Left lobe of liver (tissue), 2 donors: ENCODE measurements at regions not wholly inside any gene's neighbourhood (a gene's known extent, or its start where the extent isn't known, plus 50 kb on each side); places are given as distances from the start of the nearest gene placed in this dataset.
A peak's percentile ranks its signal among the peaks of the same experiment; 100 is the strongest.

Source experiments
- ATAC-seq: fragments of 200-7000 bp; cut with Tn5 transposase; one replicate; pipeline ENCODE4 v1.9.1; 2020; ENCODE audit warnings: mild to moderate bottlenecking, moderate library complexity
- DNase-seq: peaks from one replicate; pipeline ENCODE4 v3.0.0-alpha.2; 2020; ENCODE audit warnings: low spot score
- donor health status: DM: no; HTN: no; CAD: no; lungs with moderate emphysema.
- donor health status: DM: no; HTN: yes; CAD: no.

GRCh38 chr11:133787379-133788141 is 57.8 kb downstream of the SPATA19 start:
- ATAC-seq (peak; percentile 49), DNase-seq (no peak)

DNA sequence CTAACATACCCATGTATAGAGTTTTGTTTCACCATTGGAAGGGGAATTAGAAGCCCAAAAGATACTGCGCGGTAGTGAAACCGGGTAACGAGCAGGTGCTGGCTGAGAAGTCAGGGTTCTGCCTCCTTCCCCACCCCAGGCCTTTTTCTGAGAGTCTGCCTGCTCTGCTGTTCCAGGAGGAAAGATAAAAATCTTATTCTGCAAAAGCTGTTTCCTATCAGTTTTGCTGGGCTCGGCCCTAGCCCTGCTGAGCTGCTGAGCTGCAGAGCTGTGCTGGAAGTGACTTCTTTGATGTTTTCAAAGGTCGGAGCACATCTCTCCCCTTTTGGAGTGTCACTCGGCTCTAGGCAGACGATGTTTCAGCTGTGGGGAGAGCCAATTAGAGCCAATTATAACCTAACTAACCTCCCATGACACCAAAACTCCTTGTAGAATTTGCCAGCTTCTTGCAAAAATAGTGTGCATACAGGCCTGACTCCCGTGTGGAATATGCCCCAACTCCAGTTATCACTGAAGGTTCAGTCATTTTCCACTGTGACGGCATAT is 59.4 kb downstream of the SPATA19 start:
- no peak for DNase-seq
- ATAC-seq = no peak

- DNase-seq (no peak), ATAC-seq (no peak)
Observed at GRCh38 chr11:133784359-133784758, 61.0 kb downstream of the SPATA19 start.

DNA sequence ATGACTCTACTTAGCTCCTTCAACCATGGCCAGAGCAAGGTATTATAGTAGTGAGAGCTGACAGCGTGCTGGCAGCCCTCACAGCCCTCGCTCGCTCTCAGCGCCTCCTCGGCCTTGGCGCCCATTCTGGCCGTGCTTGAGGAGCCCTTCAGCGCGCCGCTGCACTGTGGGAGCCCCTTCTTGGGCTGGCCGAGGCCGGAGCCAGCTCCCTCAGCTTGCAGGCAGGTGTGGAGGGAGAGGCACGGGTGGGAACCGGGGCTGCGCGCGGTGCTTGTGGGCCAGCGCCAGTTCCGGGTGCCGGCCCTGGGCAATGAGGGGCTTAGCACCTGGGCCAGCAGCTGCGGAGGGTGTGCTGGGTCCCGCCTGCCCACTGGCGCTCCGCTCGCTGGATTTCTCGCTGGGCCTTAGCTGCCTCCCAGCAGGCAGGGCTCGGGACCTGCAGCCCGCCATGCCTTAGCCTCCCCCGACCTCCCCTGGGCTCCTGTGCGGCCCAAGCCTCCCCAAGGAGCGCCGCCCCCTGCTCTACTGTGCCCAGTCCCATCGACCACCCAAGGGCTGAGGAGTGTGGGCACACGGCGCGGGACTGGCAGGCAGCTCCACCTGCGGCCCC is 63.1 kb downstream of the SPATA19 start:
- no peak for ATAC-seq
- DNase-seq = no peak

GRCh38 chr11:133778161-133778560 is 67.2 kb downstream of the SPATA19 start:
- DNase-seq (no peak), ATAC-seq (no peak)

DNA sequence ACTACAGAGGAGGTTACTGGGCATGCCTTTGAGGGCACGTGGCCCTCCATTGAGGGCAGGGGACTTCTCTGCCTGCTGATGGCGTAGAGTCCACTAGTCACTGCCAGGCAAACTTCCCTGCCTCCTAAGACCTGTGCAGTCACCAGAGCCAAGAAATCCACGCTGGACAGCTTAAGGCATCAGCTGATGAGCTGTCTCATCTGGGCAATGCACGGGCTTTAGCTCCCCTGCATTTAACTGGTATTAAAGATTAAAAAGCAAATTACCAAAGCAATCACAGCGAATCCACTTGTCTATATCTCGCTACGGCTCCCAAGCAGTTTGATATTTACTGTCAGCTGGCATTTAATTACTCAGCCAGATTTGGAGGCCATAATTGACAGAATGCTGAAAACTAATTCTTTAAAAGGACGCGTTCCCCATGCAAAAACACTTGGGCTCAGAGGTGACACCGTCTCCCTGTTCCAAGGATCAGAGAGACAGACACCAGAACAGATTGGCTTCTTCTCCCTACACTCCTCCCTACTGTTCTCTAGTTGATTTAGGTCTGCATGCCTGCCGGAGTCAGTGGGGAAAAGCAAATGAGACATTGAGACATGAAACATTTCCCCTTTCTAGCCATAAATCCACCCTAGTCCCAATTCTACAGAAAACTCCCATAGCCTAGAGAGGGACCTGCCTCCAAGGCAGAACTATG is 68.5 kb downstream of the SPATA19 start:
- no peak for ATAC-seq
- no peak for DNase-seq

GRCh38 chr11:133762538-133762937 is 82.8 kb downstream of the SPATA19 start:
- DNase-seq (no peak), ATAC-seq (no peak)

DNA sequence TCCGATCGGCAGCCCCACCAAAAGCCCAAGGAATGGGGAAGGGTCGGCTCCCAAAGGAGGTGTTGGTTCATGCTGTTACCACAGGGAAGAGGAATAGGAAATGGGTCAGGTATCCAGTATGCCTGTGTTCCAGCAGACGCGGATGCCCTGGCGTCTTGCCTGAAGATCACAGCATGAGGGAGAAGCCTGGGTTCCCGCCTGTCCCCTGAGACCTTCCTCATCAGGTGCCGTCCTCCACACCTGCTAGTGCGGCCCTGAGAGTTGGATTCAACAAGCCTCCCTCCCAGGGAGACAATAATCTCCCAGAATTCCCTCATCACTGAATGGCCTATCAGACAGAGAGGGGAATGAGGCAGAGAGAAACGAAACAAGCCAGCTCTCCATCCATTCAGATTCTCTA is 92.2 kb downstream of the SPATA19 start:
- ATAC-seq (no peak), DNase-seq (no peak)

DNA sequence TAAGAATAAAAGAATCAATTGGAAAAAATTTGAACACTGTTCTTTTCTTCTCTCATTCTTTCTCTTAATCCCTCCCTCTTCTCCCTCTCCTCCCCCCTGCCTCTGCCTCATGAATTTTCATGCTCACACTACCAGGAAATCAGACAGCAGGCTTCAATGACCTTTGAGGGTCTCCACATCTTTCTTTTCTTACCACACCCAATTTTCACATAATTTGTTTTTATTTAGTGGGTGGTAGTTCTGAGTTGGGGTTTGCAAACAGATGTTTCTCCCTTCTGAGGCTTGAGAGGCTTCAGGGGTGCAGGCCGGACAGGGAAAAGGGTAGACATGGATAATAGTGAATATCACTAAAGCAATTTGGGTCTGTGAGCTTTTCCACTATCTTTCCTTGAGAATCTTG is 95.5 kb downstream of the SPATA19 start:
- no peak for DNase-seq
- ATAC-seq = no peak

- DNase-seq = no peak
- ATAC-seq = no peak
Observed at GRCh38 chr11:133747409-133747808, 97.9 kb downstream of the SPATA19 start.

GRCh38 chr11:133746663-133747306 is 98.5 kb downstream of the SPATA19 start:
- no peak for DNase-seq
- no peak for ATAC-seq

GRCh38 chr11:133745791-133746190 is 99.5 kb downstream of the SPATA19 start:
- DNase-seq = no peak
- ATAC-seq = no peak

DNA sequence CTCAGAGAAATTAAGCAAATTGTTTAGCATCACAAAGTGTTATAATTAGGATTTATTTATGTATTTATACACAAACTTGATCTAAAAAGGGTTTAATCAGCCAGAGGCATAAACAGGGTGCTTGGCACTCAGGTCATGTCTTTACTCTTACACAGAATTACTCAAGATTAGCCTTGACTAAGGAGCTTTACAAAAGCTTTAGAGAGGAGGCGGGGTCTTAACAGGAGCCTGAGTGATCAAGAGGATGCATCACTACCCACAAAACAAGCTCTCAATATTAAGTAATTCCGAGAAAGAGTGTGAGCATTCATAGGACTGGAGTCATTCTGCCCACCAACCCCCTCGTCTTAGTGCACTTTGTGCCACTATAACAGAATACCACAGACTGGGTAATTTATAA is 103.0 kb downstream of the SPATA19 start:
- no peak for DNase-seq
- ATAC-seq = no peak

GRCh38 chr11:133740963-133741362 is 104.3 kb downstream of the SPATA19 start:
- DNase-seq (no peak), ATAC-seq (no peak)

- DNase-seq = no peak
- no peak for ATAC-seq
Observed at GRCh38 chr11:133739481-133739880, 105.8 kb downstream of the SPATA19 start.

- no peak for ATAC-seq
- no peak for DNase-seq
Observed at GRCh38 chr11:133738624-133739023, 106.7 kb downstream of the SPATA19 start.

DNA sequence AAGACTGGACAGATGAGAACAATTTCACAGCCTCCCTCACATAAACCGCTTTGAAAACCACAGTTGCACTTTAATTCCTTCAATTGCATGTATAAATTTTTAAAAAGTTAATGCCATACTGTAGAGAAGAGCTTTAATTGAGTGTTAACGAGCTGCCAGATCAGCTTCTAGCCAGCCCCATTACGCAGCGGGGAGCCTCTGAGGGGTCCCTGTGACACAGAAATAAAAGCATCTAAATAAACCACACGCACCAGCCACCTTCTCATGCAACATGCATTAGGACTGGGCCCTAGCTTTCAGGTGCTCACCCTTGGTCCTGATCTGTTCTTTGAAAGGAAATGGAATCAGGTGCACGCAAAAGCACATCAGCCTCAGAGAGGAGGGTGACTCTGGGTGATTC is 111.7 kb downstream of the SPATA19 start:
- DNase-seq (no peak), ATAC-seq (no peak)

- peak; percentile 33 for ATAC-seq
Observed at GRCh38 chr11:133732109-133732674, 113.1 kb downstream of the SPATA19 start.

DNA sequence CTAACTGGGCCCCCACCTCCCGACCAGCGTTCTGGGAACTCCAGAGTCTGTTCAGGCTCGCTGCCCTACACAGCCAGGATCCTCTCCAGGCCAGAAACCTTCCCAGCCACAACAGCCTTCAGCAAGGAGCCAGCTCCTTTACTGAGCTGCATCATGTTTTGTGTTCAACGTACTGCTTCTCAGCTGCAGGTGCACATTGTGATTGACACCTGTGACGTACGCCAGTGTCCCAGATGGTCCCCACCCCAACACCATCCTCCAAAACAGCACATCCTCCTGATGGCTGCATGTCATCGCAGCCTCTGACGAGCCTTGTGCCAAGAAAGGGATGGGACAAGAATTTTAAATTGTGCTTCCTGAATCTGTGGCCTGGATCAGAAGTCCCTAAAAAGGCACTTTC is 117.5 kb downstream of the SPATA19 start:
- ATAC-seq (no peak), DNase-seq (no peak)

More at GRCh38 chr11:133732109-133732674, 113.1 kb downstream of the SPATA19 start:
- no peak for DNase-seq

DNA sequence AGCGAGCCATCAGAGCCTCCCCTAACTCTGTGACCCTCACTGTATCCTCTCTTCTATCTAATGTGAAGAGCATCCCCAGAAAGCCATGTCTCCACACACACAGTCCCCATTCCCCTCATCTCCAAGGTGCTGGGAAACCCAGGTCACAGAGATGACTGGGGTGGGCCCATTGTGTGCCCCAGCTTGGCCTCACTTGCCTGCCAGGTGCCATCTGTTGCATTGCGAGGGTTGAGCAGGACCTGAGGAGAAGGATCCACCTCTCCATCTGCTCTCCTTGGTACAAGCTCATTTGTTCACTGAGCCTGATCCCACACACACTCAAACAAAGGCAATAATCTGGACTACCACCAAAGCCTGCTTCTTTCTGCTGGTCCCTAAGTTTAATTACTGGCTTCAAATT is 118.8 kb downstream of the SPATA19 start:
- DNase-seq = no peak

GRCh38 chr11:133724116-133724515 is 121.2 kb downstream of the SPATA19 start:
- no peak for ATAC-seq
- DNase-seq = no peak

More for the DNA sequence above, 118.8 kb downstream of the SPATA19 start:
- ATAC-seq = no peak
